GM12878 (cell line): ENCODE measurements at regions not wholly inside any gene's neighbourhood (a gene's known extent, or its start where the extent isn't known, plus 50 kb on each side); places are given as distances from the start of the nearest gene placed in this dataset.

Experiments
- CHD1 ChIP-seq: IDR thresholded peaks from 2 replicates; pipeline ENCODE4 v1.6.1; 2012; ENCODE audit warnings: low read depth, low read length, improper control_type of control experiment
- ESRRA ChIP-seq: IDR thresholded peaks from 2 replicates; pipeline ENCODE4 v1.6.1; 2012; ENCODE audit warnings: mild to moderate bottlenecking, low read length, improper control_type of control experiment
- EZH2 ChIP-seq: IDR thresholded peaks from 2 replicates; pipeline ENCODE4 v1.6.1; 2012; ENCODE audit warnings: low read depth, mild to moderate bottlenecking, control low read depth, inconsistent platforms, low read length, borderline replicate concordance; ENCODE audit not compliant: control insufficient read depth
- FOXK2 ChIP-seq: fragments of 450-650 bp; IDR thresholded peaks from 2 replicates; pipeline ENCODE4 v1.6.1; 2017; ENCODE audit warnings: mild to moderate bottlenecking, moderate library complexity
- HDAC2 ChIP-seq: fragments of 200-600 bp; sonication (generic); IDR thresholded peaks from 2 replicates; pipeline ENCODE4 v1.6.1; 2017
- KDM1A ChIP-seq: fragments of 200-600 bp; sonication (generic); IDR thresholded peaks from 2 replicates; pipeline ENCODE4 v1.6.1; 2016; ENCODE audit warnings: borderline replicate concordance
- POLR2AphosphoS5 ChIP-seq: IDR thresholded peaks from 2 replicates; pipeline ENCODE4 v1.6.1; 2011; ENCODE audit warnings: mild to moderate bottlenecking, low read length, inconsistent platforms
- SP1 ChIP-seq: IDR thresholded peaks from one replicate; pipeline ENCODE4 v1.6.1; 2011; ENCODE audit warnings: low read depth, low read length
- SREBF2 ChIP-seq: IDR thresholded peaks from 2 replicates; pipeline ENCODE4 v1.6.1; 2012; ENCODE audit warnings: mild to moderate bottlenecking, low read length
- TARDBP ChIP-seq: IDR thresholded peaks from 2 replicates; pipeline ENCODE4 v1.6.1; 2016; ENCODE audit warnings: borderline replicate concordance
- ZNF274 ChIP-seq: IDR thresholded peaks from one replicate; pipeline ENCODE4 v1.8.0; 2011; ENCODE audit not compliant: insufficient read length, insufficient read depth
- TF ChIP-seq, protein P1 (sequence below), 3 experiments: IDR thresholded peaks in 2 of 3; conservative IDR thresholded peaks in 1 of 3; 2 replicates each; pipeline ENCODE4 v1.5.1; 2011; ENCODE audit warnings: low read depth in 3 of 3, low read length in 3 of 3, mild to moderate bottlenecking in 3 of 3, control low read depth in 2 of 3, moderate library complexity in 2 of 3, inconsistent platforms in 1 of 3, mixed read lengths in 1 of 3; ENCODE audit not compliant: control insufficient read depth in 2 of 3, insufficient read depth in 1 of 3; ENCODE audit errors: extremely low read depth in 1 of 3
- TF ChIP-seq, protein P2 (sequence below): fragments of 450-650 bp; IDR thresholded peaks from 2 replicates; pipeline ENCODE4 v1.6.1; 2017; ENCODE audit warnings: mild to moderate bottlenecking, moderate library complexity
- TF ChIP-seq, protein P3 (sequence below): IDR thresholded peaks from 2 replicates; pipeline ENCODE4 v1.6.1; 2011; ENCODE audit warnings: borderline replicate concordance, low read depth, mild to moderate bottlenecking, moderate library complexity, low read length; ENCODE audit not compliant: insufficient read depth, poor library complexity, severe bottlenecking

- TF ChIP-seq, protein P1, sequence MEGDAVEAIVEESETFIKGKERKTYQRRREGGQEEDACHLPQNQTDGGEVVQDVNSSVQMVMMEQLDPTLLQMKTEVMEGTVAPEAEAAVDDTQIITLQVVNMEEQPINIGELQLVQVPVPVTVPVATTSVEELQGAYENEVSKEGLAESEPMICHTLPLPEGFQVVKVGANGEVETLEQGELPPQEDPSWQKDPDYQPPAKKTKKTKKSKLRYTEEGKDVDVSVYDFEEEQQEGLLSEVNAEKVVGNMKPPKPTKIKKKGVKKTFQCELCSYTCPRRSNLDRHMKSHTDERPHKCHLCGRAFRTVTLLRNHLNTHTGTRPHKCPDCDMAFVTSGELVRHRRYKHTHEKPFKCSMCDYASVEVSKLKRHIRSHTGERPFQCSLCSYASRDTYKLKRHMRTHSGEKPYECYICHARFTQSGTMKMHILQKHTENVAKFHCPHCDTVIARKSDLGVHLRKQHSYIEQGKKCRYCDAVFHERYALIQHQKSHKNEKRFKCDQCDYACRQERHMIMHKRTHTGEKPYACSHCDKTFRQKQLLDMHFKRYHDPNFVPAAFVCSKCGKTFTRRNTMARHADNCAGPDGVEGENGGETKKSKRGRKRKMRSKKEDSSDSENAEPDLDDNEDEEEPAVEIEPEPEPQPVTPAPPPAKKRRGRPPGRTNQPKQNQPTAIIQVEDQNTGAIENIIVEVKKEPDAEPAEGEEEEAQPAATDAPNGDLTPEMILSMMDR (IDR thresholded peaks at IDR 0.05 in 2 of 3, conservative IDR thresholded peaks at IDR 0.05 in 1 of 3; ENCODE audit: control insufficient read depth in 2 of 3, extremely low read depth in 1 of 3, insufficient read depth in 1 of 3, low read depth in 3 of 3, low read length in 3 of 3): no peak
- TF ChIP-seq SP1: no peak
- TF ChIP-seq SREBF2: no peak
- TF ChIP-seq ZNF274: no peak
- no peak for TF ChIP-seq HDAC2
- TF ChIP-seq, protein P2, sequence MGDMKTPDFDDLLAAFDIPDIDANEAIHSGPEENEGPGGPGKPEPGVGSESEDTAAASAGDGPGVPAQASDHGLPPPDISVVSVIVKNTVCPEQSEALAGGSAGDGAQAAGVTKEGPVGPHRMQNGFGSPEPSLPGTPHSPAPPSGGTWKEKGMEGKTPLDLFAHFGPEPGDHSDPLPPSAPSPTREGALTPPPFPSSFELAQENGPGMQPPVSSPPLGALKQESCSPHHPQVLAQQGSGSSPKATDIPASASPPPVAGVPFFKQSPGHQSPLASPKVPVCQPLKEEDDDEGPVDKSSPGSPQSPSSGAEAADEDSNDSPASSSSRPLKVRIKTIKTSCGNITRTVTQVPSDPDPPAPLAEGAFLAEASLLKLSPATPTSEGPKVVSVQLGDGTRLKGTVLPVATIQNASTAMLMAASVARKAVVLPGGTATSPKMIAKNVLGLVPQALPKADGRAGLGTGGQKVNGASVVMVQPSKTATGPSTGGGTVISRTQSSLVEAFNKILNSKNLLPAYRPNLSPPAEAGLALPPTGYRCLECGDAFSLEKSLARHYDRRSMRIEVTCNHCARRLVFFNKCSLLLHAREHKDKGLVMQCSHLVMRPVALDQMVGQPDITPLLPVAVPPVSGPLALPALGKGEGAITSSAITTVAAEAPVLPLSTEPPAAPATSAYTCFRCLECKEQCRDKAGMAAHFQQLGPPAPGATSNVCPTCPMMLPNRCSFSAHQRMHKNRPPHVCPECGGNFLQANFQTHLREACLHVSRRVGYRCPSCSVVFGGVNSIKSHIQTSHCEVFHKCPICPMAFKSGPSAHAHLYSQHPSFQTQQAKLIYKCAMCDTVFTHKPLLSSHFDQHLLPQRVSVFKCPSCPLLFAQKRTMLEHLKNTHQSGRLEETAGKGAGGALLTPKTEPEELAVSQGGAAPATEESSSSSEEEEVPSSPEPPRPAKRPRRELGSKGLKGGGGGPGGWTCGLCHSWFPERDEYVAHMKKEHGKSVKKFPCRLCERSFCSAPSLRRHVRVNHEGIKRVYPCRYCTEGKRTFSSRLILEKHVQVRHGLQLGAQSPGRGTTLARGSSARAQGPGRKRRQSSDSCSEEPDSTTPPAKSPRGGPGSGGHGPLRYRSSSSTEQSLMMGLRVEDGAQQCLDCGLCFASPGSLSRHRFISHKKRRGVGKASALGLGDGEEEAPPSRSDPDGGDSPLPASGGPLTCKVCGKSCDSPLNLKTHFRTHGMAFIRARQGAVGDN: no peak
- no peak for TF ChIP-seq POLR2AphosphoS5
- TF ChIP-seq ESRRA: no peak
- TF ChIP-seq EZH2: no peak
- no peak for TF ChIP-seq KDM1A
- TF ChIP-seq, protein P3, sequence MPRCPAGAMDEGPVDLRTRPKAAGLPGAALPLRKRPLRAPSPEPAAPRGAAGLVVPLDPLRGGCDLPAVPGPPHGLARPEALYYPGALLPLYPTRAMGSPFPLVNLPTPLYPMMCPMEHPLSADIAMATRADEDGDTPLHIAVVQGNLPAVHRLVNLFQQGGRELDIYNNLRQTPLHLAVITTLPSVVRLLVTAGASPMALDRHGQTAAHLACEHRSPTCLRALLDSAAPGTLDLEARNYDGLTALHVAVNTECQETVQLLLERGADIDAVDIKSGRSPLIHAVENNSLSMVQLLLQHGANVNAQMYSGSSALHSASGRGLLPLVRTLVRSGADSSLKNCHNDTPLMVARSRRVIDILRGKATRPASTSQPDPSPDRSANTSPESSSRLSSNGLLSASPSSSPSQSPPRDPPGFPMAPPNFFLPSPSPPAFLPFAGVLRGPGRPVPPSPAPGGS: no peak
- no peak for TF ChIP-seq TARDBP
- TF ChIP-seq FOXK2: no peak
- no peak for TF ChIP-seq CHD1
Observed at GRCh38 chr6:141624301-141624700, 508.4 kb upstream of the GJE1 start.
